ENCODE measurements at regions not wholly inside any gene's neighbourhood (a gene's known extent, or its start where the extent isn't known, plus 50 kb on each side); places are given as distances from the start of the nearest gene placed in this dataset.

GRCh38 chr4:99708551-99708950, 50.9 kb upstream of the C4orf54 start:
- no peak for DNase-seq (ENCODE audit: low read depth)
- no peak for TF ChIP-seq CTCF (IDR thresholded peaks at IDR 0.05; ENCODE audit: control insufficient read depth, extremely low read depth, insufficient read depth)
- H3K4me3 ChIP-seq (ENCODE audit: low read depth, low read length) = no peak overlapping the region
